AG10803 (cell line): ENCODE measurements at regions not wholly inside any gene's neighbourhood (a gene's known extent, or its start where the extent isn't known, plus 50 kb on each side); places are given as distances from the start of the nearest gene placed in this dataset.
A peak's percentile ranks its signal among the peaks of the same experiment; 100 is the strongest.

ENCODE experiments used
- DNase-seq: peaks from one replicate; pipeline ENCODE4 v3.0.0; 2010; ENCODE audit warnings: low read depth
- H3K4me3 ChIP-seq: 2 replicates; pipeline ENCODE4 v1.5.1; 2011; ENCODE audit warnings: mild to moderate bottlenecking, low read length, control low read depth
- CTCF ChIP-seq: conservative IDR thresholded peaks from 2 replicates; pipeline ENCODE4 v1.5.1; 2011; ENCODE audit warnings: mild to moderate bottlenecking, low read length, control low read depth, inconsistent platforms

- TF ChIP-seq CTCF = no peak
- H3K4me3 ChIP-seq = no peak overlapping the region
- DNase-seq = no peak
These were observed 161.7 kb upstream of the USP24 start for GRCh38 chr1:55376897-55377296.

- peak; percentile 52 for DNase-seq
- TF ChIP-seq CTCF = peak; percentile 86
- H3K4me3 ChIP-seq = no peak overlapping the region
These were observed 160.6 kb upstream of the USP24 start for GRCh38 chr1:55375617-55376258.

- peak; percentile 78 for DNase-seq
- no peak overlapping the region for H3K4me3 ChIP-seq
- TF ChIP-seq CTCF = no peak
These were observed 159.8 kb upstream of the USP24 start for GRCh38 chr1:55374801-55375616.

GRCh38 chr1:55374216-55374615 lies 159.1 kb upstream of the USP24 start:
- no peak for TF ChIP-seq CTCF
- DNase-seq = no peak
- H3K4me3 ChIP-seq = no peak overlapping the region

GRCh38 chr1:55369474-55369873 lies 154.3 kb upstream of the USP24 start:
- DNase-seq = peak; percentile 47
- no peak overlapping the region for H3K4me3 ChIP-seq
- no peak for TF ChIP-seq CTCF

GRCh38 chr1:55368698-55369097 lies 153.5 kb upstream of the USP24 start:
- no peak for DNase-seq
- TF ChIP-seq CTCF = no peak
- no peak overlapping the region for H3K4me3 ChIP-seq

- no peak for DNase-seq
- TF ChIP-seq CTCF = no peak
- H3K4me3 ChIP-seq = no peak overlapping the region
These were observed 152.1 kb upstream of the USP24 start for GRCh38 chr1:55367273-55367672.
